ENCODE measurements at regions not wholly inside any gene's neighbourhood (a gene's known extent, or its start where the extent isn't known, plus 50 kb on each side); places are given as distances from the start of the nearest gene placed in this dataset.
"Not testable (repeated sequence)": the region's sequence is repeated elsewhere in the genome, so short reads cannot be mapped to it uniquely, and the experiment has no call there.

GRCh38 chr7:136309407-136309806 lies 332.2 kb upstream of the MTPN start:
- no peak for DNase-seq

- DNase-seq, result no peak
Observed at GRCh38 chr7:136308230-136308629, 331.1 kb upstream of the MTPN start.

GRCh38 chr7:136303162-136303561 lies 326.0 kb upstream of the MTPN start:
- no peak for DNase-seq

GRCh38 chr7:136302049-136302448 lies 324.9 kb upstream of the MTPN start:
- DNase-seq, result no peak

DNA sequence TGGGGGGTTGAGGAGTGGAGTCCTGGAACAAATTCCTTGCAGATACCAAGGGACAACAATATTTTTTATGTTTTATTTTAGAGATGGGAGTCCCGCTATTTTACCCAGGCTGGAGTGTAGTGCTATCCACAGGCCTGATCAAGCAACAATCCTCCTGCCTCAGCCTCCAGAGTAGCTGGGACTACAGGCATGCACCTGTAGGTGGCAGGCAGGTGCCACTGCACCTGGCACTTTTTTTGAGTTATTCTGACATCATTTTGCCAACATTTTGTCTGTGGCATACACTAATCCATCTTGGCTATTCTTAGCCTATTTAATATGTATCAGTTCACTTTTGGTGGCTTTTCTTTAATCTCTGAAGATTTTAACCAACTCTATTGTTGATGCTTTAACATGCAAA lies 317.8 kb upstream of the MTPN start:
- DNase-seq, result no peak

DNA sequence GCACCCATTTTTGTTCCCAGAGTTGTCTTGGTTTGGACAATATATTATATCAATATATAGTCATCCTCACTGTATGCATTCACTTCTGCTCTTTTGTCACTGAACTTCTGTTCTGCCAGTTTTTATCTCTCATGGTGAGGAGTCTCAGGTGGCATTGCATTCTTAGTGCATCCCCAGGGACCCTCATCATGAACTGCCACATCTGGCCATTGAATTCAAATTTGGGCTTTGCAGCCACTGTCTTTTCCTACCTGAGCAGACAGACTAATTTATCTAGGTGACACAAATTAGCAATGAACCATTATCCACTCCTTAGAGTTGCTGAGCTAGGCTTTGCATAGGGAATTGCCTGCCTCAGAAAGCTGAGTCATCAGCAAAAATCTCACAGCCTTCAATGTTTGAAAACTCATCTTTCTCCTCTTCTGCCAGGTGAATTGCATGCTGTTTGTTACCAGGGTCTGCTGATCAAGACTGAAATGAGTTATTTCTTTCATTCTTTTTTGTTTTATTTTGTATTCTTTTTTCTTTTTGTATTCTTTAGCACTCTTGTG lies 316.8 kb upstream of the MTPN start:
- DNase-seq, result no peak

GRCh38 chr7:136293272-136293671 lies 316.1 kb upstream of the MTPN start:
- no peak for DNase-seq

- DNase-seq, result no peak
Observed at GRCh38 chr7:136292365-136292764, 315.2 kb upstream of the MTPN start.

- no peak for DNase-seq
Observed at GRCh38 chr7:136290351-136290750, 313.2 kb upstream of the MTPN start.

DNA sequence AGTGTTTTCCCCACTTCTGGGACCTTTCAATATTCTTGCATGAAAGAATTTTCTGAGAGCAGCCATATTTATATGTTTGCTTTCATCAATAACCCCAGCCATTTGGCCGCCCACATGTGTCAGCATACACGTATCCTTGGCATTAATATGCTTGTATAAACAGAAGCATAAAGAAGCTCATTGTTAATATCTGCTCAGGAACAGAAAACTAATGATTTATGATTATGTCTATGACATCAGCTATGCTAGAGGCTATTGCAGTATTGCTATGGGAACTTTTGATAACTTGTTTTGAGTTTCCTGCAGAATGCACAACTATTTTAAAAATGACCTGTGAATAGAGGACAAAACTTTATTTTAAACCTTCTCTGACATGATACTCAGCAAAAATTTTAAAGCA lies 300.9 kb upstream of the MTPN start:
- DNase-seq, result no peak

DNA sequence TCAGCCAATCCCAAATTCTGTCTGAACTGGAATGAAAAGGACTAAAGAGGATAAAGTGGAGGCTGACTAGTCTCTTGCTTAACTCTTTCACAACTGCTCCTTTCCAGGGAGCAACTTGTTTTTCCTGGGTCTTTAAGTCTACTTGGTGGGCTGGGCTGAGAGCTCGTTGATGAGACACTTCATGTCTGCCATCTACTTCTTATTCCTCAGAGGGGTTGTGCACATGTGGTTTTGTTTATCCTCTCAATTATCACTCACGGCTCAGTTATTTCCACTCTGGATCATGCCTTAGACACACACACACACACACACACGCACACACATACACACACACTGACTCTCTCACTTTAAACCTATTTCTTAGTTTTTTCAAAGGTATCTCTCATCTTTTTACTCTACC lies 298.6 kb upstream of the MTPN start:
- no peak for DNase-seq

GRCh38 chr7:136274636-136275345 lies 297.6 kb upstream of the MTPN start:
- no peak for DNase-seq

DNA sequence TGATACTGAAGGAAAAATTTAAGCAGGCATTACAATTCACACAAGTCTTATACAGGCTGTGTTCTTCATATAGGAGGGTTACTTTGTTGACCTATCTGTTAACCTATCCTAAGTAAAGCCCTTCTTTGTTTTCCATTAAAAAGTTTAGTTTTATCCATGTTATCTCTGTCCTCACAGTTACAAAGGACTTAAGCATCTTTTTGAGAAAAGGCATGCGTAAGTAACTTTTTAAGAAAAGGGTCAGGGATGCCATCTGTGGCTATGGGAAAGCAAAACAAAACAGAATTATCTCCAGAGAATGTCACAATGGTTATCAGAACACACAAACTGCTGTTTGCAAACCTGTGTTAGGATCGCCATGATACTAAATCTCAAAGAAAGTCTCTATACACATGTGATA lies 295.8 kb upstream of the MTPN start:
- DNase-seq, result no peak

DNA sequence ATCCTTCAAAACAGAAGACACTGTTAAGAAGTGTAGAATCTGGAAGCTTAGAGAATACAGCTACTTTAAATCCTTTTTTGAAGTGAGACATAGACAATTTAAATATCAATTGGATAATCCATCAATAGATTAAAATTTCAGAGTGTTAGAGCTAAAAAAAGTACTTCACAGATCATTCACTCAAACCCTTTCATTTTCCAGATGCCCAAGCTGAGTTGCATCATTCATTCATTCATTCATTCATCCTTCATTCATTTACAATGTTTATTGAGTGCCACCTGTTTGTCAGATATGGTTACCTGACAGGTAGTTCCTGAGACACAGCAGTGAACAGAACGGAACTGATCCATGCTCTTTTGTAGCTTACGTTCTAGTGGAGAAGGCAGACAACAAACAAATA lies 290.7 kb upstream of the MTPN start:
- DNase-seq, result no peak

GRCh38 chr7:136266457-136266856 lies 289.3 kb upstream of the MTPN start:
- no peak for DNase-seq

GRCh38 chr7:136264304-136264703 lies 287.1 kb upstream of the MTPN start:
- DNase-seq, result not testable (repeated sequence)

DNA sequence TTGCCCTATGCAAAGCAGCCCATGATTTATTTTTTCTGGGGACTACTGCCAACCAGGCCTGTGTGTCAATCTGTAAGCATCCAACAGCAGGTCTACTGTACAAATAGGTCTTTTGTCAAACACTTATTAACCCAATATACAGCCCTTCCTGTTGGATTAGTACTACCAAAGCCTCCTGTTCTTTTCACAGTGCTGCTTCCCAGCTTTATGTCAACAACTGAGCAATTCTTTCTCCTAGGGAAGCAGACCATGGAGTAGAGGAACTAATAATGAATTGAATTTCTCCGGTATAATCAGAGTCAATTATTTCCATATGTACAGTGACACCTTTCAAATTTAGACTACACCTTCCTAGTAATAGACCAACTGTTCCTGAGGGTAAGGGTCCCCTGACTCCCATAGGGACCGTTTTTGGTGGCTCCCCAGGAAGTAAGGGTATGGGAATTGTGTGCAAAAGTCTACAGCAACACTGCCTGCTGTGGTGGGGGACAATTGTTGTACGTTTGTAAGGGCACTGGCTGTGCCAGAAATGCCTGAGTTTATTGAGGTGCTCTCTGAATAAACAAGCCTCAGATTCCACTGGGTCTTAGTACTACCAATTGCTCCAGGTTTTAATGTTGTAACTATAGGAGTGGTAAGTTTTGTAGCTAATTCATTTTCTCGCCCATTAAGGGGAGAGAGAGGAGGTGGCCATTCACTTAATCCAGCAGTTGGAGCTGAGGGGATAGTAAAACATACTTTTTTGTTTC lies 286.1 kb upstream of the MTPN start:
- not testable (repeated sequence) for DNase-seq

GRCh38 chr7:136260591-136260990 lies 283.4 kb upstream of the MTPN start:
- DNase-seq, result not testable (repeated sequence)

GRCh38 chr7:136259074-136259473 lies 281.9 kb upstream of the MTPN start:
- no peak for DNase-seq

DNA sequence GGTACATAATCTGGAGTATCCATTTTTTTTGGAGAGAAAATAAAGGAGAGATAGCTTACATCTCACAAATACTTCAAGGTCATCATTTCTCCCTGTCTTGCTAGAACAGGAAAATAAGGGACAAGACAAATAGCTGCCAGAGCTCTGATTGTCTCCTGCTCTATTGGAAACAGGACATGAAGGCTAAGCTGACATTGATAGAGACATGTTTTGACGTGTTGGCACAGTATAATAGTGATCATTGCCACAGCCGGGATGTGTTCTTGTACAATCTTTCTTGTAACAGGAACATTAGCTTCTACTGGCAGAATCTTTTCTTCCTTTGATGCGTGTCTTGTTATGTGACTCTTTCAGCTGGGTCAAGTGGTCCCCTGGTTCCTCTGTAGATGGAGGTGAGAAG lies 279.3 kb upstream of the MTPN start:
- DNase-seq, result no peak

DNA sequence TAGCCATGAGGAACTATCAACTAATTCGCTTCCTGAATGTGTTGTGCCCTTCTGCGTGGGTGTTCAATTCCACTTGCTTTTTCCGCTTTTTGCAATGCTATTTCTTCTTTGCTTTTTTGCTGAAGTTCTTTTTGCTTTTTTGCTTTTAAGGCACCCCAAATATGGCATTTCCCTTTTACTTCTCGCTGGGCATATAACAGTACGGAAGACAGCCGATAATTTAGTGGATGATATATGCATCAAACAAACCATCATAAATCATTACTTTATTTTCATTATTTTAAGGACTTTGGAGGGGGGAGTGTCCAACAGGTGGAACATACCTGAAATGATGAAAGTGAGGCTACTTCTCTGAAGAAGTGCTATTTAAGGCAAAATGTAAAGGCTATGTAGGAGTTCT lies 277.0 kb upstream of the MTPN start:
- no peak for DNase-seq

DNA sequence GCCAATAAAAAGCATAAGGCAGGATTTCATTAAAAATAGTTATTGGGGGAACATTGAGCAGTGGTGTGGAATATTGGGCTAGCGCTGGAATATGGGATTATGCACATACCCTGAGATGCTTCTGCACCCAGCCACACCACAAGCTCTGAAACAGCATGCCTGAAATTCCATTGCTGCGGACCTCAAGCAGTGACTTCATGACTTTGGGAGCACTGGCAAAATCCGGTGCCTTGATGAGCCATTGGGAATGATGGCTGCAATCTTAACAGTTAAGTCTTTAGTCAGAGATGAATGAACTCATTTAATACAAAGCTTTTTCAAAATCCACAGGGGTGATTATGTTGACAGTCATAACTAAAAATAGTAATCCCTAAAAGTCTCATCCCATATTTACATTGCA lies 274.7 kb upstream of the MTPN start:
- no peak for DNase-seq

DNA sequence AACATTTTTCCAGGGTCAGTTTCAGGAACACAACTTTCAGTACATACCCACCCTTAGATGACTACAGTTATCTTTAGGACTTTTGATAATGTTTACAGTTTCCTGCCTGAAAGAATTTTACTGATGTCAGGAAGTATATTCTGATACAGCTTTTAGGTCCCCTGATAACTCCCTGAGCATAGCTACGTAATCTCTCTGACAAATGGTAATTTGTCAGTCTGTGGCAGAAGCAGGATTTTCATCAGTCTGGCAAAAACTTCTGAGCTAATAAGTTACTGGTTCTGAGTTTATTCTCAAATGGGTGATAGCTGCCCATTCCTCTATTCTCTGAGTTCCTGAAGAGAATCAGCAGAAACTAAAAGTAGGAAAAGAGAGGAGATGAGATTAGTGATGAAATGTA lies 270.1 kb upstream of the MTPN start:
- no peak for DNase-seq

- no peak for DNase-seq
Observed at GRCh38 chr7:136245327-136246004, 268.3 kb upstream of the MTPN start.

All from suppressor macrophage treated with lipopolysaccharide for 4 hours (primary cell).